ENCODE measurements at regions not wholly inside any gene's neighbourhood (a gene's known extent, or its start where the extent isn't known, plus 50 kb on each side); places are given as distances from the start of the nearest gene placed in this dataset.

- peak; percentile 6 for DNase-seq (ENCODE audit: low read depth)
Observed at GRCh38 chr3:5304789-5305683, 117.5 kb downstream of the EDEM1 start.

DNA sequence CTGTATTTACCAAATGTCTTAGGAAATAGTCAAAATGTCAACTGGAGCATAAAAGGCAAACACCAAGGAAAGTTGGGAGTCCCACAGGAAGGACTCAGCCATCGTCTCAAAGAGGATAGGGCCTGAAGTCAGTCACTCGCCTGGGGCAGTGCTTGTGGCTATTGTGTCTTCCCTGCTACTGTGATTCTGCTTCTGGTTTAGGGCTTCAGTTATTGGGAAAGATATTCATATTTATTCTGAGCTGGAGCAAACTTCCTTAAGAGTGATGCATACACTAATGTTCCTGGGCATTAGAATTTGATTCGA lies 118.1 kb downstream of the EDEM1 start:
- DNase-seq (ENCODE audit: low read depth): no peak

DNA sequence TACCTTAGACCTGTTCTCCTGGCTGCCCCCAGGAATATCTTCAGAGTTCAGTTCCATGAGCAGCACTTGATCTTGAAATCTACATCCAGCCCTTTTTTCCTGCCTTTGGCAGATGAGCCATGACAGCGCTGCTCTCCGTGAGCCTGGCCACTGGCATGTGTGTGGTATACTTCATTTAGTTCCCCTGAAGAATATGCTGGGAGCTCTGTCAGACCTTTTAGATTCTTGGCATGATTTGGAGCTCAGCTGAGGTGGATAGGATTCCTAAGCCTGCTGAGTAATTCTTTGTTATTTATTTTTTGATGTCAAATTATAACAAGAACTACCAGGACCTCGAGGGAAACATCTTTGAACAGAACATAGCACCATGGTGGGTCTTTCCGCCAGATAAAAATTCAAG lies 121.7 kb downstream of the EDEM1 start:
- no peak for DNase-seq (ENCODE audit: low read depth)

GRCh38 chr3:5309602-5310001 lies 122.1 kb downstream of the EDEM1 start:
- no peak for DNase-seq (ENCODE audit: low read depth)

DNA sequence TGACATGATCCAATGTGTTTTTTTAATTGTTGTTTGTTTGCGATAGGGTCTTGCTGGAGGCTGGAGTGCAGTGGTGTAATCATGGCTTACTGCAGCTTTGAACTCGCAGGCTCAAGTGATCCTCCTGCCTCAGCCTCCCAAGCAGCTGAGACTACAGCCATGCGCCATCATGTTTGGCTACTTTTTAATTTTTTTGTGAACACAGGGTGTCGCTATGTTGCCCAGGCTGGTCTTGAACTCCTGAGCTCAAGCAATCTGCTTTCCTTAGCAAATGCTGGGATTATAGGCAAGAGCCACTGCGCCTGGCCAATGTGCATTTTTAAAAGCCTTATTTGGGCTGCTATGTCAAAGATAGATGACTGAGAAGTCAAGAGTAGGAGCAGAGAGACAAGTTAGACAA lies 123.0 kb downstream of the EDEM1 start:
- DNase-seq (ENCODE audit: low read depth): no peak

- no peak for DNase-seq (ENCODE audit: low read depth)
Observed at GRCh38 chr3:5312290-5312689, 124.8 kb downstream of the EDEM1 start.

DNA sequence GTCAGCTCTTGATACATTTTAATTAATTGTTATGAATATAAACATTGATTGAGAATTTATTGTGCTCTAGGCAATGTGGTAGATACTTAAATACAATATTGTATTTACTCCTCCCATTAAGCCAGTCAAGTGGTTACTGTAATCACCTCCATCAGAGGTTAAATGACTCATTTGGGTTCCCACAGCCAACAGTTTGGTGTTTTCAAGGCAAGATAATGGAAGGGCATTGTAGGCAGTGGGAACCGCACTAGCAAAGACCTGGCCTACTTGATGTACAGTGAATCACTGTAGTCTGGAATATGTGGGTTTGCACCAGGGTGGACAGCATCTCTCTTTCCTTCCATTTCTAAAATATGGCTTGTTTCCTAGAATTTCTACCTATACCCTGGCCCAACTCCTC lies 127.4 kb downstream of the EDEM1 start:
- no peak for DNase-seq (ENCODE audit: low read depth)

DNA sequence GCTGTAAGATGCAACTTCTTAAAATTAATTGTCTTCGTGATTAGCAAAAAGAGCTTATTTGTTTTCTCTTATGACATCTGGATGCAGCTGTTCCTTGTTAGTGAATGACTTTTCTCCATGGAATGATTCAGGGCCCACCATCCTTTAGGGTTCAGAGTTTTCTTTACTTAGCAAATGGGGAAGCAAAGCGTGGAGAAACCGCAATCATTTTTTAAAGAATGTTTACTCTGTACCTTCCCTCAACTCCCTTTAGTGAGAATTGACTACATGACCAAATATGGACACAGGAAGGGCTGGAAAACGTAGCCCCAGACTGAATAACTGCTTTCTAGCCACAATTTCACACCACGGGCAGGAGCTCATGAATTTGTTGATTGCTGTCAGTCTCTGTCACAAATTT lies 130.1 kb downstream of the EDEM1 start:
- no peak for DNase-seq (ENCODE audit: low read depth)

- no peak for DNase-seq (ENCODE audit: low read depth)
Observed at GRCh38 chr3:5319454-5319853, 131.9 kb downstream of the EDEM1 start.

DNA sequence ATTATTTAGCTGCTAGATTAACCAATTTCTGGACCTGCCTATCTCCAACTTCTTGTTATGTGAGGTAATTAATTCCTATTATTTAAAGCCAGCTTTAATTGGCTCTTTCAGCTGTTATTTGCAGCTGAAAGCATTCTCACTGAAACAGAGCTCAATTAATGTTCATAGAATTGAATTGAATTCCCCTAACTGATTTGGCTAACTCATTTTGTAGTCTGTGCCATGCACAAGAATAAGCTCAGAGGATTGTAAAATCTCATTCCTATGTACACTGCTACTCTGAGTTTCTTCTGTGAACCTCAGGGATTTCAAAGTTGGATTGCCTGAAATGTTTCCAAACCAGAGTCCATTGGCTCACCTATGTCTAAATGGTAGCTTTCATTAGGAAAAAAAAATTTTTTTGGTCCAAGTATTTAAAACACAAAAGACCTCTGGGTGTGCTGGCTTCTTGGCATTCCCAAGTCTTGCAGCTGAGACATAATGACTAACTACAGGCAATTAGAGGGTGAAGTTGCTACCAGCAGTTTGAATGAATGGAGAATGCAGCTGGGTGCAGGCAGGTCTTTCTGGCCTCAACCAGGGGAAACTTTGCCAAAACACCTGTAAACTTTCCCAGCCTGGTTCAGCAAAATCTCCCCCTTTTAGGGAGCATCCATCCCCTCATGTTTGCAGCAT lies 134.3 kb downstream of the EDEM1 start:
- no peak for DNase-seq (ENCODE audit: low read depth)

GRCh38 chr3:5324780-5325179 lies 137.3 kb downstream of the EDEM1 start:
- DNase-seq (ENCODE audit: low read depth): no peak

GRCh38 chr3:5330152-5330810 lies 142.8 kb downstream of the EDEM1 start:
- DNase-seq (ENCODE audit: low read depth): no peak

- no peak for DNase-seq (ENCODE audit: low read depth)
Observed at GRCh38 chr3:5331567-5332269, 144.2 kb downstream of the EDEM1 start.

DNA sequence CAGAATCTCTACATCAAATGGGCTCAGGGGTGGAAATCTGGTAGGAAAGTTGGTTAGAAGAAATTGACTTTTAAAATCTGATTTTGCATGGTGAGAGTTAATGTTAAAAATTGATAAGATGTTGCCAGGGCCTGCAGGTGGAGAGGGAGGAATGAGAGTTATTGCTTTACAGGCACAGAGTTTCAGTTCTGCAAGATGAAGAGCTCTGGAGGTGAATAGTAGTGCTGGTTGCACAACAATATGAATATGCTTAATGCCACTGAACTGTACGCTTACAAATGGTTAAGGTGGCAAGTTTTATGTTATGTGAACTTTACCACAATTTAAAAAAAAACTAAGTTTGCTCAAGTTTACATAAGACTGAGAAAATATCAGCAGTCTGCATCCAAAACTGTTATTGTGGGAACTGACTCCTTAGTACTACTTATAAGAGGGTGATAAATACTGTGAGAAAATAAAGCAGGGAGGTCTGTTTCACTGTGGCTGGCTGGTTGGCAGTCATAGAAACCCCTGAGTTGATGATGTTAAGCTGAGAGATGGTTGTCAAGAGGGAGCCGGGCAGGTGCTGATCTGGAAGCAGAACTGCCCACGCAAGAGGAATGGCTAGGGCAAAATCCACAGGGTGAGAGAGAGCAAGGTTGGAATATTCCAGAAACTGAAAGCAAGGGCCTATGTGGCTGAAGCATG lies 144.9 kb downstream of the EDEM1 start:
- DNase-seq (ENCODE audit: low read depth): no peak

DNA sequence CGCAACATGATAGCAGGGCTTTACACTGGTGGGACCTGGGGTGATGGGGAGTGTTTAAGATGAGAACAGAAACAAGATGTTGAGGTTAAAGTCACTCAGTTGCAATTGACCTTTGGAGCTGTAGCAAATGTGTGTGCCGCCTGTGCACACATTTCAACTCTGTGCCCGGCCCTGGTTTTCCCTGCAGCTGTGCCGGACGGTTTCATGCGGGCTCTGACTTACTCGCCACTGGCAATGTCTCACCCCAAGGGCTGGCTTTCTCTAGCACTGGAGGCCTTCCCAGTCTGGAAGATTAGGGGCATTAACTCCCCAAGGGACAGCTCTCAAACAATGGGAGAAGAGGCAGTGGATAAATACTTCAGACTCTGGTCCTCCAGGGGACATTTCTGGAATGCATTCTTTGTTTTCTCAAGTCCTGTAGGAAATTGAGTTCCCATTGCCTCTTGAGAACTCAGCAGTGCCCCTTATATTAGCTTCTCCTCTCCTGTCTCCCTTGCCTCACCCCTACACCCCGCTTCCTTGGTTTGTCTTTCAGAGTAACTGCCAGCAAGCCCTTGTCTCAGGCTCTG lies 152.5 kb downstream of the EDEM1 start:
- DNase-seq (ENCODE audit: low read depth): no peak

- no peak for DNase-seq (ENCODE audit: low read depth)
Observed at GRCh38 chr3:5341610-5342009, 154.1 kb downstream of the EDEM1 start.

- no peak for DNase-seq (ENCODE audit: low read depth)
Observed at GRCh38 chr3:5343459-5343858, 156.0 kb downstream of the EDEM1 start.

GRCh38 chr3:5344707-5345106 lies 157.2 kb downstream of the EDEM1 start:
- DNase-seq (ENCODE audit: low read depth): no peak

DNA sequence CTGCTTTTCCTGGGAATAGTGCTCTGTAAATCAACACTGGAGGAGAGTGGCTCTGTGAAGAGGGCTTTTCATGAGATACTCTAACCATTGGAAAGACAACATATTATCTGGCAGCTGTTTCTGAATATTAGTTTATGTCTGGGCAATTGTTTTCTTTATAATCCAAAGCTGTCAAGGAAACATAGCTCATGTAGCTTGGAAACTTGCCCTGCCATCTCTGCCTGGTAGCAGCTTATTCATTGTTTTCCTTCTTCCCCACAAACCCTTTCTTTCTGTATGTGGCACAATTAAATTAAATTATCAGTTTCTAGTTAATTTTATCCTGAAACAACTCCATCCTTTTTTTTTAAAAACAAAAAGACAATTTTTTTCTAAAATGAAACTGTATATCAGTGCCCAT lies 160.0 kb downstream of the EDEM1 start:
- DNase-seq (ENCODE audit: low read depth): no peak

GRCh38 chr3:5348229-5348902 lies 160.9 kb downstream of the EDEM1 start:
- no peak for DNase-seq (ENCODE audit: low read depth)

- no peak for DNase-seq (ENCODE audit: low read depth)
Observed at GRCh38 chr3:5349343-5349742, 161.8 kb downstream of the EDEM1 start.

Data from fibroblast of the conjunctiva (primary cell).